DMS 273 (cell line): ENCODE measurements at regions not wholly inside any gene's neighbourhood (a gene's known extent, or its start where the extent isn't known, plus 50 kb on each side); places are given as distances from the start of the nearest gene placed in this dataset.

Experiments
- DNase-seq: peaks from one replicate; lab custom pipeline; 2025; ENCODE audit not compliant: unreplicated experiment; lab: John Stamatoyannopoulos, UW

- no peak for DNase-seq
Observed at GRCh38 chr2:222064286-222064685, 234.5 kb downstream of the PAX3 start.

- no peak for DNase-seq
Observed at GRCh38 chr2:222058819-222059445, 239.9 kb downstream of the PAX3 start.

- peak; percentile 56 for DNase-seq
Observed at GRCh38 chr2:222057347-222058073, 241.3 kb downstream of the PAX3 start.

GRCh38 chr2:222055328-222055727 is 243.5 kb downstream of the PAX3 start:
- no peak for DNase-seq

GRCh38 chr2:222054813-222055212 is 244.0 kb downstream of the PAX3 start:
- no peak for DNase-seq

GRCh38 chr2:222052934-222053367 is 245.8 kb downstream of the PAX3 start:
- DNase-seq: peak; percentile 49

- DNase-seq: no peak
Observed at GRCh38 chr2:222050981-222051380, 247.8 kb downstream of the PAX3 start.

- no peak for DNase-seq
Observed at GRCh38 chr2:222049946-222050345, 248.9 kb downstream of the PAX3 start.

- no peak for DNase-seq
Observed at GRCh38 chr2:222043897-222044296, 254.9 kb downstream of the PAX3 start.

GRCh38 chr2:222042666-222043065 is 256.1 kb downstream of the PAX3 start:
- no peak for DNase-seq

GRCh38 chr2:222040333-222040732 is 258.5 kb downstream of the PAX3 start:
- DNase-seq: no peak

- DNase-seq: no peak
Observed at GRCh38 chr2:222039821-222040220, 259.0 kb downstream of the PAX3 start.

- peak; percentile 73 for DNase-seq
Observed at GRCh38 chr2:222038067-222038802, 260.6 kb downstream of the PAX3 start.

GRCh38 chr2:222037211-222037610 is 261.6 kb downstream of the PAX3 start:
- no peak for DNase-seq

- DNase-seq: no peak
Observed at GRCh38 chr2:222034058-222034457, 264.7 kb downstream of the PAX3 start.

GRCh38 chr2:222033541-222033940 is 265.3 kb downstream of the PAX3 start:
- DNase-seq: no peak

- DNase-seq: peak; percentile 26
Observed at GRCh38 chr2:222025881-222026271, 272.9 kb downstream of the PAX3 start.

GRCh38 chr2:222024932-222025880 is 273.6 kb downstream of the PAX3 start:
- peak; percentile 71 for DNase-seq

- no peak for DNase-seq
Observed at GRCh38 chr2:222017252-222017850, 281.4 kb downstream of the PAX3 start.

GRCh38 chr2:222013889-222014288 is 284.9 kb downstream of the PAX3 start:
- DNase-seq: no peak
